Activated CD4-positive, alpha-beta T cell treated with anti-CD3 and anti-CD28 coated beads, Interleukin-2, Interleukin-4, amounts not matched to agents 100 ng/mL and 50 ng/mL, durations not matched to agents 16 hours and 8 hours (primary cell): ENCODE measurements at regions not wholly inside any gene's neighbourhood (a gene's known extent, or its start where the extent isn't known, plus 50 kb on each side); places are given as distances from the start of the nearest gene placed in this dataset.

ENCODE experiments used
- DNase-seq: peaks from one replicate; pipeline ENCODE4 v3.0.0-alpha.2; 2020; ENCODE audit warnings: low spot score

GRCh38 chr22:47816863-47817210 lies 1054.4 kb downstream of the TBC1D22A start:
- no peak for DNase-seq

GRCh38 chr22:47816121-47816862 lies 1053.8 kb downstream of the TBC1D22A start:
- no peak for DNase-seq

GRCh38 chr22:47814474-47814873 lies 1052.0 kb downstream of the TBC1D22A start:
- no peak for DNase-seq

GRCh38 chr22:47813661-47814060 lies 1051.2 kb downstream of the TBC1D22A start:
- no peak for DNase-seq

- no peak for DNase-seq
Observed at GRCh38 chr22:47811971-47812370, 1049.5 kb downstream of the TBC1D22A start.

- no peak for DNase-seq
Observed at GRCh38 chr22:47810505-47811500, 1048.4 kb downstream of the TBC1D22A start.

GRCh38 chr22:47808886-47809620 lies 1046.6 kb downstream of the TBC1D22A start:
- DNase-seq, result no peak

GRCh38 chr22:47808236-47808635 lies 1045.8 kb downstream of the TBC1D22A start:
- no peak for DNase-seq

GRCh38 chr22:47807506-47807905 lies 1045.1 kb downstream of the TBC1D22A start:
- no peak for DNase-seq

- no peak for DNase-seq
Observed at GRCh38 chr22:47806894-47807293, 1044.4 kb downstream of the TBC1D22A start.

GRCh38 chr22:47805394-47805935 lies 1043.0 kb downstream of the TBC1D22A start:
- DNase-seq, result no peak

- DNase-seq, result no peak
Observed at GRCh38 chr22:47804281-47804680, 1041.8 kb downstream of the TBC1D22A start.

- no peak for DNase-seq
Observed at GRCh38 chr22:47802421-47802820, 1040.0 kb downstream of the TBC1D22A start.

GRCh38 chr22:47801541-47802245 lies 1039.2 kb downstream of the TBC1D22A start:
- DNase-seq, result no peak

- no peak for DNase-seq
Observed at GRCh38 chr22:47798229-47798628, 1035.8 kb downstream of the TBC1D22A start.

GRCh38 chr22:47797342-47797945 lies 1035.0 kb downstream of the TBC1D22A start:
- DNase-seq, result no peak

GRCh38 chr22:47796128-47796908 lies 1033.9 kb downstream of the TBC1D22A start:
- no peak for DNase-seq

GRCh38 chr22:47795477-47796127 lies 1033.2 kb downstream of the TBC1D22A start:
- DNase-seq, result no peak

GRCh38 chr22:47794851-47795250 lies 1032.4 kb downstream of the TBC1D22A start:
- no peak for DNase-seq
